Gastroesophageal sphincter (tissue), 4 donors: ENCODE measurements at regions not wholly inside any gene's neighbourhood (a gene's known extent, or its start where the extent isn't known, plus 50 kb on each side); places are given as distances from the start of the nearest gene placed in this dataset.

ENCODE experiments used
- ATAC-seq: fragments of 150-250 bp; one replicate; pipeline ENCODE4 v1.9.1; 2016; ENCODE audit warnings: mild to moderate bottlenecking, moderate library complexity
- H3K27ac ChIP-seq, 4 donors: fragments of 200-600 bp; sonication (generic) in 3 of 4; 1 replicate in 3 of 4; 2 replicates in 1 of 4; pipeline ENCODE4 v1.5.1; 2016 to 2019
- H3K27me3 ChIP-seq: fragments of 200-600 bp; sonication (generic); one replicate; pipeline ENCODE4 v1.5.1; 2019
- H3K36me3 ChIP-seq, 2 donors: fragments of 200-600 bp; sonication (generic); one replicate each; pipeline ENCODE4 v1.5.1; 2019; ENCODE audit warnings: control low read depth in 1 of 2
- H3K4me1 ChIP-seq, 3 donors: fragments of 200-600 bp; sonication (generic); 1 replicate in 2 of 3; 2 replicates in 1 of 3; pipeline ENCODE4 v1.5.1; 2016 to 2019; ENCODE audit warnings: control low read depth in 2 of 3
- H3K4me3 ChIP-seq, 2 donors: fragments of 200-600 bp; sonication (generic); one replicate each; pipeline ENCODE4 v1.5.1; 2019; ENCODE audit warnings: mild to moderate bottlenecking in 1 of 2, moderate library complexity in 1 of 2
- H3K9me3 ChIP-seq, 3 donors: fragments of 200-600 bp; sonication (generic); one replicate each; pipeline ENCODE4 v1.5.1; 2017 to 2019; ENCODE audit warnings: control low read depth in 2 of 3
- EP300 ChIP-seq: sonication (generic); formaldehyde crosslinking; IDR thresholded peaks from one replicate; pipeline ENCODE4 v1.6.1; 2017; ENCODE audit warnings: antibody characterized with exemption, mild to moderate bottlenecking
- POLR2A ChIP-seq, 2 donors: fragments of 450-650 bp; IDR thresholded peaks; one replicate each; pipeline ENCODE4 v1.6.1; 2017; ENCODE audit warnings: antibody characterized with exemption in 2 of 2, mild to moderate bottlenecking in 2 of 2, moderate library complexity in 1 of 2
- POLR2AphosphoS5 ChIP-seq: sonication (generic); formaldehyde crosslinking; IDR thresholded peaks from one replicate; pipeline ENCODE4 v1.6.1; 2017; ENCODE audit warnings: antibody characterized with exemption
- WGBS, 2 donors: methylation state at CpG; one replicate each; pipeline ENCODE4 v1.1.5; 2018; ENCODE audit warnings: low coverage in 1 of 2; 5-methylcytosine and 5-hydroxymethylcytosine counted together
- TF ChIP-seq, protein P1 (sequence below), 4 experiments: fragments of 200-600 bp in 2 of 4; fragments of 450-650 bp in 2 of 4; sonication (generic) in 1 of 4; IDR thresholded peaks; one replicate each; pipeline ENCODE4 v1.5.1; 2017 to 2019; ENCODE audit warnings: antibody characterized with exemption in 4 of 4, mild to moderate bottlenecking in 2 of 4, moderate library complexity in 2 of 4

DNA sequence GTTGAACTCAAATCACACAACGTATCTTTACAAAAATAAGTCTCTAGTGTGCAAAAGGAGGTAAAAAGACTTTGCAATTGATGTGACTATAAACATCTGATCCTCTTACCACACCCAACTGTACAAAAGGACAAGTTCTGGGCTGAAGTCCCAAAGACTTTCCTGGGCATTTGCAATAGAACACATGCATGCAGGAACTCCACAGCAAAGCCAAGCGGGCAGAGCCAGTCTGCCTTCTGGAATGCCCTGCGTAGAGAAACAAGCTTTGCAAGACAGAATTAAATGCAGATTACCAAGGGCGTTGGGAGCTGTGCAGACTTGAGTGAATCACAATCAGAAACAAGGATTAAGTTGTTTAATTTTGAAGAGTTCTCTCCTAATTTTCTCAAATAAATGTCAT is 208.4 kb upstream of the ZNF521 start:
- H3K27ac ChIP-seq = no peak overlapping the region
- H3K4me1 ChIP-seq = no peaks in the 10 kb centered on the region
- TF ChIP-seq POLR2AphosphoS5 = no peak
- TF ChIP-seq, protein P1, sequence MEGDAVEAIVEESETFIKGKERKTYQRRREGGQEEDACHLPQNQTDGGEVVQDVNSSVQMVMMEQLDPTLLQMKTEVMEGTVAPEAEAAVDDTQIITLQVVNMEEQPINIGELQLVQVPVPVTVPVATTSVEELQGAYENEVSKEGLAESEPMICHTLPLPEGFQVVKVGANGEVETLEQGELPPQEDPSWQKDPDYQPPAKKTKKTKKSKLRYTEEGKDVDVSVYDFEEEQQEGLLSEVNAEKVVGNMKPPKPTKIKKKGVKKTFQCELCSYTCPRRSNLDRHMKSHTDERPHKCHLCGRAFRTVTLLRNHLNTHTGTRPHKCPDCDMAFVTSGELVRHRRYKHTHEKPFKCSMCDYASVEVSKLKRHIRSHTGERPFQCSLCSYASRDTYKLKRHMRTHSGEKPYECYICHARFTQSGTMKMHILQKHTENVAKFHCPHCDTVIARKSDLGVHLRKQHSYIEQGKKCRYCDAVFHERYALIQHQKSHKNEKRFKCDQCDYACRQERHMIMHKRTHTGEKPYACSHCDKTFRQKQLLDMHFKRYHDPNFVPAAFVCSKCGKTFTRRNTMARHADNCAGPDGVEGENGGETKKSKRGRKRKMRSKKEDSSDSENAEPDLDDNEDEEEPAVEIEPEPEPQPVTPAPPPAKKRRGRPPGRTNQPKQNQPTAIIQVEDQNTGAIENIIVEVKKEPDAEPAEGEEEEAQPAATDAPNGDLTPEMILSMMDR (IDR thresholded peaks at IDR 0.05) = no peak
- no peak for TF ChIP-seq POLR2A (IDR thresholded peaks at IDR 0.05)
- TF ChIP-seq EP300 = no peak
- H3K27me3 ChIP-seq = no peaks in the 10 kb centered on the region
- 35 to 48% methylated on average over 4 of the region's 4 CpGs for WGBS, 2 donors
- no peak for ATAC-seq
- H3K9me3 ChIP-seq = no peaks in the 10 kb centered on the region
- no peaks in the 10 kb centered on the region for H3K36me3 ChIP-seq
- H3K4me3 ChIP-seq = no peak overlapping the region

DNA sequence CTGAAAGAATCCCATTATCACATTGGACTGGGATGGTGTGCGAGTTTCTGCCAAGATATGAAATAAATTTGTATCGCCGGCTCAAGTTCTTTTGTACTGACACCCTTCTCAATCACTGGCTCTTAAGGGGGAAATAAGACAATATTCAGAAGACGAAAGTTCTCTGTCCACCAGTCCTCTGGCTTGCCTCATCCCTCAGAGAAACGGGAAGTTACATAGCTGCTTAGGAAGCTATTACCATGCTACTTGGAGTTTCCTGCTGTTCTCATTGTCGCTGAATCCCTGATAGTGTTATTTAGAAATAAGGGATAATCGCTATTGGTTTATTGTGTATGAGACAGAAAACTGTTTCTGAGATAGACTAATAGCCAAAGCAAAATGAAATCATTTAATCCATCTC is 205.0 kb upstream of the ZNF521 start:
- Histone ChIP-seq H3K36me3 (no peaks in the 10 kb centered on the region), H3K27me3 (no peaks in the 10 kb centered on the region), H3K27ac (no peak overlapping the region), H3K4me3 (no peak overlapping the region), H3K4me1 (no peaks in the 10 kb centered on the region), H3K9me3 (no peaks in the 10 kb centered on the region)
- 34 to 66% methylated on average over 5 to 7 of the region's 7 CpGs for WGBS, 2 donors
- no peak for ATAC-seq
- TF ChIP-seq POLR2A (IDR thresholded peaks at IDR 0.05) (no peak), EP300 (no peak), POLR2AphosphoS5 (no peak)
- TF ChIP-seq, protein P1 (IDR thresholded peaks at IDR 0.05) = no peak

DNA sequence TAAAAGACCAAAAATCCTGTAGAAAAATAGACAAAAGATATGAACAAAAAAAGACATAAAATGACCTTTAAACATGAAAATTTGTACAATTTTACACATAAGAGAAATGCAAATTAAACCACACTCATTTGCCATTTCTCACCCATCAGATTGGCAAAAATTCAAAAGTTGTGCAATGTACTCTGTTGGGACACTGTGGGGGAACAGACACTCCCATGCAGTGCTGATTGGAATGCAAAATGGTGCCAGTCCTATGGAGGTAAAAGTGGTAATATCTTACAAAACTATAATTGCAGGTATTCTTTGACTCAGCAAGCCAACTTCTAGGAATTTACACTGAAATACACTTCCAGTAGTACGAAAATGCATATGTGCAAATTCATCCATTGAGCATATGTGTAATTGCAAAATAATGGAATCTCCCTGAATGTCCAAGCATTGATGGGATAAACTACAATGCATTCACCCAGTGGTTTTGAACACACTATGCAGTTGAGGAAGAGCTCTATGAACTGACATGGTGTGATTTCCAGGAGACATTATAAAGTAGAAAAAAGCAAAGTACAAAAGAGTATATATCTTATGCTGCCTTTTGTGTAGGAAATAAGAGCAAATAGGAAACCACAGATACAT is 201.8 kb upstream of the ZNF521 start:
- H3K4me3 ChIP-seq = no peak overlapping the region
- no peaks in the 10 kb centered on the region for H3K9me3 ChIP-seq
- H3K27me3 ChIP-seq = no peaks in the 10 kb centered on the region
- TF ChIP-seq POLR2AphosphoS5 = no peak
- TF ChIP-seq, protein P1 (IDR thresholded peaks at IDR 0.05) = no peak
- no peak for TF ChIP-seq EP300
- no peak for TF ChIP-seq POLR2A (IDR thresholded peaks at IDR 0.05)
- no peak overlapping the region for H3K27ac ChIP-seq
- H3K36me3 ChIP-seq = no peaks in the 10 kb centered on the region
- ATAC-seq = no peak
- H3K4me1 ChIP-seq = no peaks in the 10 kb centered on the region
- 92 to 100% methylated on average over 1 of the region's 1 CpG for WGBS, 2 donors

DNA sequence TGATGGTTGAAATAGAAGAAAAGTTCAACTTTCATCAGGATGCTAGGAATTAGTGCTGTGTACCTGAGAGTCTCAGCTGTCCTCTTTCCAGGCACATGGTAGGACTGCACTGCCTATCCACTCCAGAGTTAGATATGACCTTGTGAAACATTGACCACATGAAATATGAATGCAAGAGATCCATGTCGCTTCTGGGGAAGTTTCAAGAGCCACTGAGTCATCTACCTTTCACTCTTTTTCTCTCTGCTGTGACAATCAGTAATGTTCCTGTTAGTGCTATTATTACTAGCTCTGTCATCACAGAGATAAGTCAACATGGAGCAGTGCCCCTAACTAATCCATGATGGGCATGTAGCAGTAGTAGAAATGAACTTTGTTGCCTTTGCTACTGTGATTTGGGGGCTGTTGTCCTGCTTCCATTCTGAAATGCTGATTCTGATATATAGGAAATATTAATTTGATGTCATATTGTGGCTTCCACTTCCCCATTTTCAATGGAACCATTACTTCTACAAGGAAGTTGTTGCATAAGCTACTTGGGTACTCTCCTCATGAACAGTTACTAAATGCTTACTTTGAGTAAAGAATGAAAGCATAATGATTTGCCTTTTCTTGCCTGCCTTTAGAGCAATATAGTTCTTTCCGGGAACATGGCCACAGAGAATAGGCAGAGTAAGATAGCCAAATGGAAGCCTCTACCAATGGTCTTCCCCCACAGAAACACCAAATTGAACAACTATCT is 192.8 kb upstream of the ZNF521 start:
- Histone ChIP-seq H3K36me3 (no peaks in the 10 kb centered on the region), H3K27ac (no peak overlapping the region), H3K4me3 (no peak overlapping the region), H3K27me3 (no peaks in the 10 kb centered on the region), H3K9me3 (no peaks in the 10 kb centered on the region), H3K4me1 (no peaks in the 10 kb centered on the region)
- no peak for ATAC-seq
- 64 to 95% methylated on average over 2 of the region's 2 CpGs for WGBS, 2 donors
- TF ChIP-seq, protein P1 (IDR thresholded peaks at IDR 0.05) = no peak
- no peak for TF ChIP-seq POLR2AphosphoS5
- TF ChIP-seq POLR2A (IDR thresholded peaks at IDR 0.05) = no peak
- no peak for TF ChIP-seq EP300
